Epithelial cell of proximal tubule (primary cell): ENCODE measurements at regions not wholly inside any gene's neighbourhood (a gene's known extent, or its start where the extent isn't known, plus 50 kb on each side); places are given as distances from the start of the nearest gene placed in this dataset.

ENCODE experiments used
- DNase-seq: peaks from one replicate; pipeline ENCODE4 v3.0.0-alpha.2; 2011; ENCODE audit warnings: low read depth
- H3K4me3 ChIP-seq: 2 replicates; pipeline ENCODE4 v1.5.1; 2011; ENCODE audit warnings: low read depth, mild to moderate bottlenecking, low read length
- CTCF ChIP-seq: conservative IDR thresholded peaks from 2 replicates; pipeline ENCODE4 v1.5.1; 2012; ENCODE audit warnings: low read depth, mild to moderate bottlenecking, low read length

- DNase-seq = no peak
- no peak overlapping the region for H3K4me3 ChIP-seq
- TF ChIP-seq CTCF = peak; percentile 51
Measured at GRCh38 chr11:93248602-93249001, 50.8 kb upstream of the SLC36A4 start.

- no peak for DNase-seq
- no peak for TF ChIP-seq CTCF
- H3K4me3 ChIP-seq = no peak overlapping the region
Measured at GRCh38 chr11:93249459-93250220, 51.8 kb upstream of the SLC36A4 start.

GRCh38 chr11:93250326-93250725, 52.5 kb upstream of the SLC36A4 start:
- no peak for TF ChIP-seq CTCF
- no peak overlapping the region for H3K4me3 ChIP-seq
- no peak for DNase-seq

GRCh38 chr11:93251922-93252321, 54.1 kb upstream of the SLC36A4 start:
- no peak for TF ChIP-seq CTCF
- no peak for DNase-seq
- no peak overlapping the region for H3K4me3 ChIP-seq

GRCh38 chr11:93253111-93253510, 55.3 kb upstream of the SLC36A4 start:
- TF ChIP-seq CTCF = no peak
- no peak overlapping the region for H3K4me3 ChIP-seq
- DNase-seq = no peak

- no peak overlapping the region for H3K4me3 ChIP-seq
- TF ChIP-seq CTCF = no peak
- no peak for DNase-seq
Measured at GRCh38 chr11:93256623-93257022, 58.8 kb upstream of the SLC36A4 start.

- H3K4me3 ChIP-seq = no peak overlapping the region
- TF ChIP-seq CTCF = no peak
- DNase-seq = no peak
Measured at GRCh38 chr11:93267383-93267782, 63.2 kb upstream of the DEUP1 start.
